ENCODE measurements at regions not wholly inside any gene's neighbourhood (a gene's known extent, or its start where the extent isn't known, plus 50 kb on each side); places are given as distances from the start of the nearest gene placed in this dataset.
"Not testable (repeated sequence)": the region's sequence is repeated elsewhere in the genome, so short reads cannot be mapped to it uniquely, and the experiment has no call there.

- DNase-seq (ENCODE audit: low read depth in 2 of 2): no peak
Measured at GRCh38 chr10:15428681-15429080, 57.6 kb upstream of the FAM171A1 start.

DNA sequence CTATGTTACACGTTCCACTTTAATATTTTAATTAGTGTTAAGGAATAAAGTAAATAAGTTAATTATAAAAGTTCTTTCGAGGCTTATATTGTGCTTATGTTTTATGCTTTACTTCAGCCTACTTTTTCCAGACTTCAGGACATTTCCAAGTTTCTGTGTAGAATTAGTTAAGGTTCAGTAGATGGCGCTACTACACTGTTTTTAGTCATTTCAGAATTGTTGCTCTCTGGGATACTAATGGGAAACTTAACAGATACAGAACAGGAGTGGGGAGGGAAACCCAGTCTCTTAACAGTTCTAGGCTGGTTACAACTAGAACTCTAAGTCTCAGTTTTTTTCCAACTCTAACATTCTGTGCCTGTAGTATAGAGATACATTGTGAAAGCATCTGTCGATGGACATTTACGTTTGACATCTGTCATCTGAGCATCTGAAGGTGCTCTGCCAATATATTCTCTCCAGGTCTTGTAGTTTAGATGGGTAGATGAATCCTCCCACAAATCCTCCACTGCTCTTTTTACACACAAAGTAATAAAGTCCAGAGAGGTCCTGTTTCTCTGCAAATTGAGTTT is 56.8 kb upstream of the FAM171A1 start:
- DNase-seq (ENCODE audit: low read depth in 2 of 2): no peak

- no peak for DNase-seq (ENCODE audit: low read depth in 2 of 2)
Measured at GRCh38 chr10:15426558-15426957, 55.5 kb upstream of the FAM171A1 start.

- no peak for DNase-seq (ENCODE audit: low read depth in 2 of 2)
Measured at GRCh38 chr10:15426115-15426514, 55.0 kb upstream of the FAM171A1 start.

DNA sequence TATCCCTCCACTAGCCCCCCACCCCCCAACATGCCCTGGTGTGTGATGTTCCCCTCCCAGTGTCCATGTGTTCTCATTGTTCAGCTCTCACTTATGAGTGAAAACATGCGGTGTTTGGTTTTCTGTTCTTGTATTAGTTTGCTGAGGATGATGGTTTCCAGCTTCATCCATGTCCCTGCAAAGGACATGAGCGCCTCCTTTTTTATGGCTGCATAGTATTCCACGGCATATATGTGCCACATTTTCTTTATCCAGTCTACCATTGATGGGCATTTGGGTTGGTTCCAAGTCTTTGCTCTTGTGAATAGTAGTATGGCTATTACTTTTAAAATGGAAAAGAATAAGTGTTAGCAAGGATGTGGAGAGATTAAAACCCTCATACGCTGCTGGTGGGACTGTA is 50.8 kb upstream of the FAM171A1 start:
- not testable (repeated sequence) for DNase-seq (ENCODE audit: low read depth in 2 of 2)

Measured in stimulated activated CD4-positive, alpha-beta T cell treated with anti-CD3 and anti-CD28 coated beads, Interleukin-12 subunit alpha, Interleukin-12 subunit beta, amount 100 ng/mL, for 24 hours (primary cell).